ENCODE measurements at regions not wholly inside any gene's neighbourhood (a gene's known extent, or its start where the extent isn't known, plus 50 kb on each side); places are given as distances from the start of the nearest gene placed in this dataset.

GRCh38 chr5:93158841-93159240, 422.2 kb downstream of the NR2F1-AS1 start:
- DNase-seq: peak; percentile 30

GRCh38 chr5:93156566-93156965, 424.5 kb downstream of the NR2F1-AS1 start:
- no peak for DNase-seq

- no peak for DNase-seq
Observed at GRCh38 chr5:93154535-93154934, 426.5 kb downstream of the NR2F1-AS1 start.

- DNase-seq: no peak
Observed at GRCh38 chr5:93153461-93153860, 427.6 kb downstream of the NR2F1-AS1 start.

GRCh38 chr5:93151896-93152295, 429.1 kb downstream of the NR2F1-AS1 start:
- no peak for DNase-seq

- peak; percentile 44 for DNase-seq
Observed at GRCh38 chr5:93151121-93151520, 429.9 kb downstream of the NR2F1-AS1 start.

GRCh38 chr5:93150311-93151012, 430.6 kb downstream of the NR2F1-AS1 start:
- no peak for DNase-seq

- peak; percentile 22 for DNase-seq
Observed at GRCh38 chr5:93145767-93146166, 435.3 kb downstream of the NR2F1-AS1 start.

- DNase-seq: no peak
Observed at GRCh38 chr5:93145019-93145418, 436.0 kb downstream of the NR2F1-AS1 start.

GRCh38 chr5:93141969-93142368, 439.1 kb downstream of the NR2F1-AS1 start:
- DNase-seq: no peak

GRCh38 chr5:93130624-93131490, 450.2 kb downstream of the NR2F1-AS1 start:
- DNase-seq: peak; percentile 32

GRCh38 chr5:93126634-93127033, 454.4 kb downstream of the NR2F1-AS1 start:
- DNase-seq: no peak

GRCh38 chr5:93123127-93123526, 457.9 kb downstream of the NR2F1-AS1 start:
- DNase-seq: no peak

GRCh38 chr5:93122446-93122845, 458.6 kb downstream of the NR2F1-AS1 start:
- no peak for DNase-seq

- DNase-seq: no peak
Observed at GRCh38 chr5:93120771-93121170, 460.2 kb downstream of the NR2F1-AS1 start.

- no peak for DNase-seq
Observed at GRCh38 chr5:93120051-93120450, 461.0 kb downstream of the NR2F1-AS1 start.

- peak; percentile 5 for DNase-seq
Observed at GRCh38 chr5:93117751-93118531, 463.1 kb downstream of the NR2F1-AS1 start.

GRCh38 chr5:93107805-93108520, 473.1 kb downstream of the NR2F1-AS1 start:
- no peak for DNase-seq

- DNase-seq: no peak
Observed at GRCh38 chr5:93107141-93107540, 473.9 kb downstream of the NR2F1-AS1 start.

- DNase-seq: peak; percentile 29
Observed at GRCh38 chr5:93101661-93102060, 479.4 kb downstream of the NR2F1-AS1 start.

- peak; percentile 33 for DNase-seq
Observed at GRCh38 chr5:93100976-93101375, 480.0 kb downstream of the NR2F1-AS1 start.

GRCh38 chr5:93100428-93100827, 480.6 kb downstream of the NR2F1-AS1 start:
- DNase-seq: peak; percentile 62

GRCh38 chr5:93099902-93100347, 481.1 kb downstream of the NR2F1-AS1 start:
- peak; percentile 14 for DNase-seq

All from fibroblast of upper back skin (primary cell).